Liver (tissue), 8 donors: ENCODE measurements at regions not wholly inside any gene's neighbourhood (a gene's known extent, or its start where the extent isn't known, plus 50 kb on each side); places are given as distances from the start of the nearest gene placed in this dataset.

Source experiments
- DNase-seq: peaks from one replicate; pipeline ENCODE4 v3.0.0-alpha.2; 2017; ENCODE audit warnings: low spot score
- H3K27ac ChIP-seq, 2 donors: one replicate each; pipeline ENCODE4 v1.7.0; 2013; ENCODE audit warnings: inconsistent platforms in 2 of 2, low read length in 2 of 2, control low read depth in 1 of 2, low read depth in 1 of 2, mild to moderate bottlenecking in 1 of 2
- H3K27me3 ChIP-seq, 4 donors: one replicate each; pipeline versions ENCODE4 v1.6.1 to v1.7.0; 2013; ENCODE audit warnings: low read length in 3 of 4, inconsistent platforms in 1 of 4, mild to moderate bottlenecking in 1 of 4, moderate library complexity in 1 of 4; ENCODE audit not compliant: control insufficient read depth in 4 of 4, insufficient read depth in 4 of 4
- H3K36me3 ChIP-seq, 4 donors: one replicate each; pipeline versions ENCODE4 v1.6.1 to v1.7.0; 2013; ENCODE audit warnings: low read length in 3 of 4, mild to moderate bottlenecking in 3 of 4, low read depth in 1 of 4, moderate library complexity in 1 of 4; ENCODE audit not compliant: control insufficient read depth in 4 of 4, insufficient read depth in 3 of 4
- H3K4me1 ChIP-seq, 4 donors: one replicate each; pipeline versions ENCODE4 v1.6.1 to v1.7.0; 2013; ENCODE audit warnings: low read length in 3 of 4, mild to moderate bottlenecking in 3 of 4, moderate library complexity in 1 of 4; ENCODE audit not compliant: control insufficient read depth in 4 of 4, insufficient read depth in 4 of 4
- H3K4me3 ChIP-seq, 3 donors: one replicate each; pipeline versions ENCODE4 v1.6.1 to v1.7.0; 2013; ENCODE audit warnings: low read length in 3 of 3, control low read depth in 1 of 3, low read depth in 1 of 3, mild to moderate bottlenecking in 1 of 3
- H3K9ac ChIP-seq, 2 donors: one replicate each; pipeline ENCODE4 v1.7.0; 2013; ENCODE audit warnings: low read length in 2 of 2, mild to moderate bottlenecking in 2 of 2, moderate library complexity in 2 of 2, control low read depth in 1 of 2, low read depth in 1 of 2
- H3K9me3 ChIP-seq, 4 donors: one replicate each; pipeline versions ENCODE4 v1.6.1 to v1.7.0; 2013; ENCODE audit warnings: low read length in 3 of 4; ENCODE audit not compliant: control insufficient read depth in 4 of 4
- ATF3 ChIP-seq: IDR thresholded peaks from 2 replicates; pipeline ENCODE4 v1.6.1; 2016; ENCODE audit warnings: antibody characterized with exemption
- EGR1 ChIP-seq, 2 donors: IDR thresholded peaks; 2 replicates each; pipeline ENCODE4 v1.6.1; 2016 to 2018; ENCODE audit warnings: antibody characterized with exemption in 2 of 2, low read depth in 2 of 2
- FOXA1 ChIP-seq: IDR thresholded peaks from 2 replicates; pipeline ENCODE4 v1.6.1; 2016; ENCODE audit warnings: antibody characterized with exemption
- FOXA2 ChIP-seq: IDR thresholded peaks from 2 replicates; pipeline ENCODE4 v1.6.1; 2016; ENCODE audit warnings: antibody characterized with exemption
- GABPA ChIP-seq, 2 donors: IDR thresholded peaks in 1 of 2; conservative IDR thresholded peaks in 1 of 2; 2 replicates each; pipeline ENCODE4 v1.6.1; 2016; ENCODE audit warnings: antibody characterized with exemption in 2 of 2, mild to moderate bottlenecking in 1 of 2, moderate library complexity in 1 of 2
- HNF4A ChIP-seq, 2 donors: conservative IDR thresholded peaks; 2 replicates each; pipeline ENCODE4 v1.6.1; 2016; ENCODE audit warnings: antibody characterized with exemption in 2 of 2, mild to moderate bottlenecking in 2 of 2
- HNF4G ChIP-seq: IDR thresholded peaks from 2 replicates; pipeline ENCODE4 v1.6.1; 2016; ENCODE audit warnings: antibody characterized with exemption
- JUND ChIP-seq, 2 donors: IDR thresholded peaks; 2 replicates each; pipeline ENCODE4 v1.6.1; 2016; ENCODE audit warnings: antibody characterized with exemption in 2 of 2
- NR2F2 ChIP-seq: IDR thresholded peaks from 2 replicates; pipeline ENCODE4 v1.6.1; 2016; ENCODE audit warnings: antibody characterized with exemption
- RAD21 ChIP-seq, 2 donors: IDR thresholded peaks; 2 replicates each; pipeline ENCODE4 v1.6.1; 2016; ENCODE audit warnings: antibody characterized with exemption in 2 of 2, mild to moderate bottlenecking in 2 of 2
- REST ChIP-seq: IDR thresholded peaks from 2 replicates; pipeline ENCODE4 v1.6.1; 2016; ENCODE audit warnings: antibody characterized with exemption, mild to moderate bottlenecking
- RXRA ChIP-seq, 2 donors: IDR thresholded peaks; 2 replicates each; pipeline ENCODE4 v1.6.1; 2017 to 2018; ENCODE audit warnings: antibody characterized with exemption in 2 of 2, mild to moderate bottlenecking in 1 of 2
- SP1 ChIP-seq: IDR thresholded peaks from 2 replicates; pipeline ENCODE4 v1.6.1; 2018; ENCODE audit warnings: antibody characterized with exemption, mild to moderate bottlenecking
- TAF1 ChIP-seq: conservative IDR thresholded peaks from 2 replicates; pipeline ENCODE4 v1.6.1; 2016; ENCODE audit warnings: antibody characterized with exemption, mild to moderate bottlenecking
- YY1 ChIP-seq: IDR thresholded peaks from 2 replicates; pipeline ENCODE4 v1.6.1; 2016; ENCODE audit warnings: antibody characterized with exemption, mild to moderate bottlenecking
- WGBS: extraction: QIAGEN DNeasy Blood & Tissue Kit; methylation state at CpG from one replicate; pipeline ENCODE4 v1.1.7; 2013; 5-methylcytosine and 5-hydroxymethylcytosine counted together
- TF ChIP-seq, protein P1 (sequence below): IDR thresholded peaks from 2 replicates; pipeline ENCODE4 v1.6.1; 2016; ENCODE audit warnings: antibody characterized with exemption
- TF ChIP-seq, protein P2 (sequence below): fragments of 150-350 bp; IDR thresholded peaks from 2 replicates; pipeline ENCODE4 v1.5.1; 2017; ENCODE audit warnings: improper control_type of control experiment, low read depth, low read length; ENCODE audit not compliant: missing input control
- TF ChIP-seq, protein P3 (sequence below): IDR thresholded peaks from 2 replicates; pipeline ENCODE4 v1.6.1; 2016; ENCODE audit warnings: antibody characterized with exemption
- donor health status: healthy.
- donor health status: healthy.
- donor health status: healthy.
- donor health status: healthy.
- donor health status: healthy.

DNA sequence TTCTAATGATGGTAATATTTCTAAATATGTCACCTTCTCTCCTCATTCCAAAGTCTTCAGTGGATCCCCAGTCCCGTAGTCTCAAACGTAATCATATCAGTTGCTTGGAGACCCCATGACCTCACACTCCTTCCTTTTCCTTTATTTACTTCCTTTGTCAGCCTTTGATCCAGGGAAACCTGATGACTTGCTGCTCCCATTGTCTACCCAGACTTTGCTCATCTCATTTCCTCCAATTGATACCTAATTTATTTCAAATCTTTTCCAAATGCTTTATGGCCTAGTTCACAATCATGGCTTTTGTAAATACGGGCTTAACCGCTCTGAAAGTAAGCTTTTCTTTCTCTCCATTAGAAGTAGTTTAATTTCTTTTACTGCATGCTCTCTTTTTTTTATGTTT is 402.4 kb upstream of the CYRIA start (continued):
- TF ChIP-seq HNF4A (conservative IDR thresholded peaks at IDR 0.05): no peak

- no peaks in the 10 kb centered on the region for H3K4me1 ChIP-seq
- no peaks in the 10 kb centered on the region for H3K36me3 ChIP-seq
- H3K4me3 ChIP-seq: no peak overlapping the region
- no peak overlapping the region for H3K9ac ChIP-seq
- H3K9me3 ChIP-seq: no peaks in the 10 kb centered on the region
- no peaks in the 10 kb centered on the region for H3K27me3 ChIP-seq
- no peak for TF ChIP-seq FOXA1
- TF ChIP-seq, protein P1, sequence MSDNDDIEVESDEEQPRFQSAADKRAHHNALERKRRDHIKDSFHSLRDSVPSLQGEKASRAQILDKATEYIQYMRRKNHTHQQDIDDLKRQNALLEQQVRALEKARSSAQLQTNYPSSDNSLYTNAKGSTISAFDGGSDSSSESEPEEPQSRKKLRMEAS: no peak
- no peak for TF ChIP-seq YY1
- no peak for TF ChIP-seq HNF4A (conservative IDR thresholded peaks at IDR 0.05)
- no peak for TF ChIP-seq NR2F2
- no peak for TF ChIP-seq TAF1
- no peak for TF ChIP-seq SP1
- no peak for TF ChIP-seq JUND (IDR thresholded peaks at IDR 0.05)
- TF ChIP-seq FOXA2: no peak
- no peak for TF ChIP-seq RAD21 (IDR thresholded peaks at IDR 0.05)
- TF ChIP-seq GABPA (IDR thresholded peaks at IDR 0.05 in 1 of 2, conservative IDR thresholded peaks at IDR 0.05 in 1 of 2): no peak
- no peak for TF ChIP-seq ATF3
- TF ChIP-seq EGR1 (IDR thresholded peaks at IDR 0.05; ENCODE audit: low read depth in 2 of 2): no peak
- TF ChIP-seq, protein P2, sequence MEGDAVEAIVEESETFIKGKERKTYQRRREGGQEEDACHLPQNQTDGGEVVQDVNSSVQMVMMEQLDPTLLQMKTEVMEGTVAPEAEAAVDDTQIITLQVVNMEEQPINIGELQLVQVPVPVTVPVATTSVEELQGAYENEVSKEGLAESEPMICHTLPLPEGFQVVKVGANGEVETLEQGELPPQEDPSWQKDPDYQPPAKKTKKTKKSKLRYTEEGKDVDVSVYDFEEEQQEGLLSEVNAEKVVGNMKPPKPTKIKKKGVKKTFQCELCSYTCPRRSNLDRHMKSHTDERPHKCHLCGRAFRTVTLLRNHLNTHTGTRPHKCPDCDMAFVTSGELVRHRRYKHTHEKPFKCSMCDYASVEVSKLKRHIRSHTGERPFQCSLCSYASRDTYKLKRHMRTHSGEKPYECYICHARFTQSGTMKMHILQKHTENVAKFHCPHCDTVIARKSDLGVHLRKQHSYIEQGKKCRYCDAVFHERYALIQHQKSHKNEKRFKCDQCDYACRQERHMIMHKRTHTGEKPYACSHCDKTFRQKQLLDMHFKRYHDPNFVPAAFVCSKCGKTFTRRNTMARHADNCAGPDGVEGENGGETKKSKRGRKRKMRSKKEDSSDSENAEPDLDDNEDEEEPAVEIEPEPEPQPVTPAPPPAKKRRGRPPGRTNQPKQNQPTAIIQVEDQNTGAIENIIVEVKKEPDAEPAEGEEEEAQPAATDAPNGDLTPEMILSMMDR: no peak
- TF ChIP-seq HNF4G: no peak
- TF ChIP-seq RXRA (IDR thresholded peaks at IDR 0.05): no peak
- TF ChIP-seq REST: no peak
- TF ChIP-seq, protein P3, sequence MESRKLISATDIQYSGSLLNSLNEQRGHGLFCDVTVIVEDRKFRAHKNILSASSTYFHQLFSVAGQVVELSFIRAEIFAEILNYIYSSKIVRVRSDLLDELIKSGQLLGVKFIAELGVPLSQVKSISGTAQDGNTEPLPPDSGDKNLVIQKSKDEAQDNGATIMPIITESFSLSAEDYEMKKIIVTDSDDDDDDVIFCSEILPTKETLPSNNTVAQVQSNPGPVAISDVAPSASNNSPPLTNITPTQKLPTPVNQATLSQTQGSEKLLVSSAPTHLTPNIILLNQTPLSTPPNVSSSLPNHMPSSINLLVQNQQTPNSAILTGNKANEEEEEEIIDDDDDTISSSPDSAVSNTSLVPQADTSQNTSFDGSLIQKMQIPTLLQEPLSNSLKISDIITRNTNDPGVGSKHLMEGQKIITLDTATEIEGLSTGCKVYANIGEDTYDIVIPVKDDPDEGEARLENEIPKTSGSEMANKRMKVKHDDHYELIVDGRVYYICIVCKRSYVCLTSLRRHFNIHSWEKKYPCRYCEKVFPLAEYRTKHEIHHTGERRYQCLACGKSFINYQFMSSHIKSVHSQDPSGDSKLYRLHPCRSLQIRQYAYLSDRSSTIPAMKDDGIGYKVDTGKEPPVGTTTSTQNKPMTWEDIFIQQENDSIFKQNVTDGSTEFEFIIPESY: no peak
- no peak overlapping the region for H3K27ac ChIP-seq
- WGBS: 75% methylated on average over 6 of the region's 6 CpGs
- no peak for DNase-seq
Measured at GRCh38 chr2:17065536-17065935, 399.9 kb upstream of the CYRIA start.
